MCF 10A (cell line): ENCODE measurements at regions not wholly inside any gene's neighbourhood (a gene's known extent, or its start where the extent isn't known, plus 50 kb on each side); places are given as distances from the start of the nearest gene placed in this dataset.
"Not testable (repeated sequence)": the region's sequence is repeated elsewhere in the genome, so short reads cannot be mapped to it uniquely, and the experiment has no call there.

Experiments used
- BruUV-seq: library from RNA; stranded (reverse); fragments of 400-500 nt; replicated peaks from 2 replicates; lab custom pipeline; 2021; lab: Mats Ljungman, UMichigan
- CTCF ChIA-PET: fragments of 300-600 bp; sonication (Branson Sonifier 250); formaldehyde crosslinking; extraction: SDS; loops from one replicate; lab custom pipeline; 2021; ENCODE audit warnings: antibody characterized with exemption, inconsistent platforms; lab: Yijun Ruan, JAX
- POLR2A ChIA-PET: fragments of 300-600, 350-650 bp; sonication (Branson Sonifier 250); formaldehyde crosslinking; extraction: SDS; loops from one replicate; lab custom pipeline; 2020; ENCODE audit warnings: antibody characterized with exemption, inconsistent platforms; lab: Yijun Ruan, JAX
- DNase-seq: peaks from one replicate; pipeline ENCODE4 v3.0.0-alpha.2; 2018; ENCODE audit not compliant: unreplicated experiment
- H3K27ac Mint-ChIP-seq: one replicate; pipeline ENCODE4 v1.8.0; 2022; ENCODE audit warnings: mild to moderate bottlenecking, low read depth, mixed read lengths; ENCODE audit not compliant: unreplicated experiment
- H3K27me3 Mint-ChIP-seq: one replicate; pipeline ENCODE4 v1.8.0; 2022; ENCODE audit warnings: mixed read lengths; ENCODE audit not compliant: insufficient read depth, unreplicated experiment
- H3K36me3 Mint-ChIP-seq: one replicate; pipeline ENCODE4 v1.8.0; 2022; ENCODE audit warnings: mild to moderate bottlenecking, moderate library complexity, mixed read lengths; ENCODE audit not compliant: insufficient read depth, unreplicated experiment
- H3K4me1 Mint-ChIP-seq: one replicate; pipeline ENCODE4 v1.8.0; 2022; ENCODE audit warnings: mixed read lengths; ENCODE audit not compliant: insufficient read depth, unreplicated experiment
- H3K4me3 Mint-ChIP-seq: one replicate; pipeline ENCODE4 v1.8.0; 2022; ENCODE audit warnings: mild to moderate bottlenecking, moderate library complexity, mixed read lengths; ENCODE audit not compliant: unreplicated experiment
- H3K9me3 Mint-ChIP-seq: one replicate; pipeline ENCODE4 v1.8.0; 2022; ENCODE audit warnings: mixed read lengths; ENCODE audit not compliant: unreplicated experiment
- CTCF ChIP-seq: fragments of 200-600 bp; IDR thresholded peaks from one replicate; pipeline ENCODE4 v1.8.0; 2022; ENCODE audit warnings: antibody characterized with exemption, mild to moderate bottlenecking; ENCODE audit not compliant: unreplicated experiment
- intact Hi-C: fragments of 100-400 bp; cut with micrococcal nuclease; formaldehyde crosslinking; loops from 2 replicates; pipeline ENCODE4 v1.14.1; 2022

- Mint-ChIP-seq H3K9me3 (no peaks in the 10 kb centered on the region), H3K27ac (no peak overlapping the region), H3K27me3 (no peaks in the 10 kb centered on the region), H3K4me3 (no peak overlapping the region), H3K4me1 (peaks cover 19% of the 10 kb centered on the region), H3K36me3 (no peaks in the 10 kb centered on the region)
- intact Hi-C loops = no loop called here
- ChIA-PET CTCF (interaction anchor here (0.6 to 0.7 kb wide), 2 partner anchors 12 to 320 kb away, joined by 3 read pairs; no protein-coding TSS in a partner anchor), POLR2A (interaction anchor here (1.5 kb wide), 1 partner anchor 127 kb away, joined by 3 read pairs; the partner anchor contains the start of gene ACP1)
- no peak for TF ChIP-seq CTCF
- DNase-seq = no peak
- BruUV-seq = no TSS peak
Measured at GRCh38 chr2:391696-392095, 103.8 kb upstream of the ALKAL2 start.

- no peak overlapping the region for H3K27ac Mint-ChIP-seq
- intact Hi-C loops = no loop called here
- no peak for TF ChIP-seq CTCF
- no peaks in the 10 kb centered on the region for H3K36me3 Mint-ChIP-seq
- DNase-seq = no peak
- H3K9me3 Mint-ChIP-seq = no peaks in the 10 kb centered on the region
- ChIA-PET CTCF (no interaction called here), POLR2A (no interaction called here)
- H3K27me3 Mint-ChIP-seq = no peaks in the 10 kb centered on the region
- H3K4me1 Mint-ChIP-seq = peaks cover 19% of the 10 kb centered on the region
- H3K4me3 Mint-ChIP-seq = no peak overlapping the region
- BruUV-seq = no TSS peak
Measured at GRCh38 chr2:390959-391358, 103.1 kb upstream of the ALKAL2 start.

- peaks cover 19% of the 10 kb centered on the region for H3K4me1 Mint-ChIP-seq
- POLR2A ChIA-PET, H3K36me3 Mint-ChIP-seq, H3K4me3 Mint-ChIP-seq, H3K27me3 Mint-ChIP-seq, H3K9me3 Mint-ChIP-seq, CTCF ChIA-PET, H3K27ac Mint-ChIP-seq, DNase-seq, BruUV-seq: not testable (repeated sequence)
- intact Hi-C loops = loop anchor here (10.0 kb wide), 1 partner anchor 125 kb away; the partner anchor contains the start of genes ACP1 and SH3YL1
Measured at GRCh38 chr2:389985-390384, 102.1 kb upstream of the ALKAL2 start.

GRCh38 chr2:388752-389151, 100.9 kb upstream of the ALKAL2 start:
- BruUV-seq, POLR2A ChIA-PET, H3K27ac Mint-ChIP-seq, DNase-seq, H3K27me3 Mint-ChIP-seq, CTCF ChIA-PET, H3K36me3 Mint-ChIP-seq, H3K9me3 Mint-ChIP-seq, H3K4me3 Mint-ChIP-seq: not testable (repeated sequence)
- peaks cover 15% of the 10 kb centered on the region for H3K4me1 Mint-ChIP-seq
- intact Hi-C loops = loop anchor here (10.0 kb wide), 1 partner anchor 124 kb away; the partner anchor contains the start of genes ACP1 and SH3YL1

GRCh38 chr2:387980-388421, 100.1 kb upstream of the ALKAL2 start:
- H3K27ac Mint-ChIP-seq = no peak overlapping the region
- H3K36me3 Mint-ChIP-seq = no peaks in the 10 kb centered on the region
- DNase-seq = no peak
- BruUV-seq = no TSS peak
- no peak for TF ChIP-seq CTCF
- no peaks in the 10 kb centered on the region for H3K9me3 Mint-ChIP-seq
- H3K4me3 Mint-ChIP-seq = no peak overlapping the region
- H3K4me1 Mint-ChIP-seq = peaks cover 10% of the 10 kb centered on the region
- ChIA-PET CTCF (no interaction called here), POLR2A (no interaction called here)
- intact Hi-C loops = loop anchor here (10.0 kb wide), 1 partner anchor 123 kb away; the partner anchor contains the start of genes ACP1 and SH3YL1
- no peaks in the 10 kb centered on the region for H3K27me3 Mint-ChIP-seq
